Gastrocnemius medialis (tissue), 4 donors: ENCODE measurements at regions not wholly inside any gene's neighbourhood (a gene's known extent, or its start where the extent isn't known, plus 50 kb on each side); places are given as distances from the start of the nearest gene placed in this dataset.

Experiments used
- CTCF ChIP-seq, 5 experiments: fragments of 450-650 bp in 3 of 5; fragments of 200-600 bp in 2 of 5; sonication (generic) in 2 of 5; IDR thresholded peaks in 4 of 5; conservative IDR thresholded peaks in 1 of 5; 1 replicate in 4 of 5; 2 replicates in 1 of 5; pipeline ENCODE4 v1.5.1; 2016 to 2019; ENCODE audit warnings: antibody characterized with exemption in 5 of 5, mild to moderate bottlenecking in 3 of 5, moderate library complexity in 3 of 5
- POLR2A ChIP-seq, 2 donors: fragments of 450-650 bp; IDR thresholded peaks; one replicate each; pipeline ENCODE4 v1.6.1; 2017; ENCODE audit warnings: antibody characterized with exemption in 2 of 2, mild to moderate bottlenecking in 2 of 2, moderate library complexity in 2 of 2

GRCh38 chr19:5273782-5274181 is 66.8 kb downstream of the PTPRS start:
- TF ChIP-seq CTCF (IDR thresholded peaks at IDR 0.05 in 4 of 5, conservative IDR thresholded peaks at IDR 0.05 in 1 of 5) (no peak), POLR2A (IDR thresholded peaks at IDR 0.05) (no peak)
